Esophagus squamous epithelium (tissue), 5 donors: ENCODE measurements at regions not wholly inside any gene's neighbourhood (a gene's known extent, or its start where the extent isn't known, plus 50 kb on each side); places are given as distances from the start of the nearest gene placed in this dataset.

ENCODE experiments used
- DNase-seq: peaks from one replicate; lab custom pipeline; 2025; lab: John Stamatoyannopoulos, UW
- H3K27ac ChIP-seq, 4 donors: fragments of 200-600 bp; sonication (generic); one replicate each; pipeline ENCODE4 v1.5.1; 2016 to 2019; ENCODE audit warnings: mild to moderate bottlenecking in 1 of 4
- H3K27me3 ChIP-seq, 4 donors: fragments of 200-600 bp; sonication (generic); 1 replicate in 3 of 4; 2 replicates in 1 of 4; pipeline versions ENCODE4 v1.5.1 to v1.6.0; 2017 to 2021; ENCODE audit warnings: antibody characterized with exemption in 1 of 4
- H3K36me3 ChIP-seq, 3 donors: fragments of 200-600 bp; sonication (generic); one replicate each; pipeline ENCODE4 v1.5.1; 2016 to 2019
- H3K4me1 ChIP-seq, 3 donors: fragments of 200-600 bp; sonication (generic); one replicate each; pipeline ENCODE4 v1.5.1; 2017 to 2019
- H3K4me3 ChIP-seq, 4 donors: fragments of 200-600 bp; sonication (generic); 1 replicate in 3 of 4; 2 replicates in 1 of 4; pipeline ENCODE4 v1.5.1; 2016 to 2019; ENCODE audit warnings: mild to moderate bottlenecking in 2 of 4, moderate library complexity in 1 of 4
- H3K9me3 ChIP-seq, 3 donors: fragments of 200-600 bp; sonication (generic); one replicate each; pipeline ENCODE4 v1.5.1; 2016 to 2019
- CTCF ChIP-seq, 6 experiments: fragments of 450-650 bp in 4 of 6; fragments of 200-600 bp in 2 of 6; sonication (generic) in 2 of 6; IDR thresholded peaks; one replicate each; pipeline ENCODE4 v1.5.1; 2016 to 2019; ENCODE audit warnings: antibody characterized with exemption in 6 of 6, mild to moderate bottlenecking in 4 of 6, moderate library complexity in 4 of 6
- POLR2A ChIP-seq, 4 donors: fragments of 450-650 bp; IDR thresholded peaks; one replicate each; pipeline ENCODE4 v1.6.1; 2017; ENCODE audit warnings: antibody characterized with exemption in 4 of 4, mild to moderate bottlenecking in 4 of 4, moderate library complexity in 3 of 4
- WGBS, 2 donors: methylation state at CpG; one replicate each; pipeline ENCODE4 v1.1.5; 2018; 5-methylcytosine and 5-hydroxymethylcytosine counted together
- intact Hi-C: fragments of 100-400 bp; cut with DNase I; formaldehyde crosslinking; loops from one replicate; pipeline ENCODE4 v1.15.0; 2022
- donor health status: DM: yes; HTN: yes; CAD: no.

- Histone ChIP-seq H3K9me3 (no peaks in the 10 kb centered on the region), H3K27ac (no peak overlapping the region), H3K4me1 (no peaks in the 10 kb centered on the region), H3K27me3 (no peaks in the 10 kb centered on the region), H3K36me3 (no peaks in the 10 kb centered on the region), H3K4me3 (no peak overlapping the region)
- intact Hi-C loops: no loop called here
- no peak for TF ChIP-seq POLR2A (IDR thresholded peaks at IDR 0.05)
- no peak for TF ChIP-seq CTCF (IDR thresholded peaks at IDR 0.05)
- 78 to 92% methylated on average over 2 of the region's 2 CpGs for WGBS, 2 donors
- DNase-seq: no peak
Measured at GRCh38 chr6:22632581-22633145, 63.3 kb downstream of the HDGFL1 start.

GRCh38 chr6:22636452-22636851 is 67.1 kb downstream of the HDGFL1 start:
- TF ChIP-seq POLR2A (IDR thresholded peaks at IDR 0.05) (no peak), CTCF (IDR thresholded peaks at IDR 0.05) (no peak)
- no peaks in the 10 kb centered on the region for H3K36me3 ChIP-seq
- no peaks in the 10 kb centered on the region for H3K4me1 ChIP-seq
- no peaks in the 10 kb centered on the region for H3K9me3 ChIP-seq
- H3K27me3 ChIP-seq: no peaks in the 10 kb centered on the region
- no peak overlapping the region for H3K4me3 ChIP-seq
- WGBS, 2 donors: 74 to 86% methylated on average over 4 of the region's 4 CpGs
- DNase-seq: no peak
- intact Hi-C loops: no loop called here
- H3K27ac ChIP-seq: no peak overlapping the region

- 82 to 88% methylated on average over 6 of the region's 6 CpGs for WGBS, 2 donors
- H3K9me3 ChIP-seq: no peaks in the 10 kb centered on the region
- TF ChIP-seq CTCF (IDR thresholded peaks at IDR 0.05) (no peak), POLR2A (IDR thresholded peaks at IDR 0.05) (no peak)
- no peaks in the 10 kb centered on the region for H3K4me1 ChIP-seq
- intact Hi-C loops: no loop called here
- no peak for DNase-seq
- H3K27me3 ChIP-seq: no peaks in the 10 kb centered on the region
- no peak overlapping the region for H3K27ac ChIP-seq
- no peaks in the 10 kb centered on the region for H3K36me3 ChIP-seq
- H3K4me3 ChIP-seq: no peak overlapping the region
Measured at GRCh38 chr6:22637782-22638181, 68.4 kb downstream of the HDGFL1 start.

- intact Hi-C loops: no loop called here
- Histone ChIP-seq H3K4me1 (no peaks in the 10 kb centered on the region), H3K36me3 (no peaks in the 10 kb centered on the region), H3K4me3 (no peak overlapping the region), H3K27ac (no peak overlapping the region), H3K9me3 (no peaks in the 10 kb centered on the region), H3K27me3 (no peaks in the 10 kb centered on the region)
- WGBS, 2 donors: 71 to 85% methylated on average over 3 of the region's 3 CpGs
- no peak for DNase-seq
- TF ChIP-seq POLR2A (IDR thresholded peaks at IDR 0.05) (no peak), CTCF (IDR thresholded peaks at IDR 0.05) (no peak)
Measured at GRCh38 chr6:22638320-22638719, 69.0 kb downstream of the HDGFL1 start.

GRCh38 chr6:22642254-22642653 is 72.9 kb downstream of the HDGFL1 start:
- TF ChIP-seq CTCF (IDR thresholded peaks at IDR 0.05): no peak
- TF ChIP-seq POLR2A (IDR thresholded peaks at IDR 0.05): no peak
- DNase-seq: no peak

More at GRCh38 chr6:22642254-22642653, 72.9 kb downstream of the HDGFL1 start:
- intact Hi-C loops: no loop called here
- Histone ChIP-seq H3K27me3 (no peaks in the 10 kb centered on the region), H3K27ac (no peak overlapping the region), H3K36me3 (no peaks in the 10 kb centered on the region), H3K4me3 (no peak overlapping the region), H3K4me1 (no peaks in the 10 kb centered on the region), H3K9me3 (no peaks in the 10 kb centered on the region)
- WGBS, 2 donors: 62 to 86% methylated on average over 2 of the region's 2 CpGs
